NCI-H1092 treated with DMSO at 0.1 percent for 48 hours (cell line): ENCODE measurements at regions not wholly inside any gene's neighbourhood (a gene's known extent, or its start where the extent isn't known, plus 50 kb on each side); places are given as distances from the start of the nearest gene placed in this dataset.
"Not testable (repeated sequence)": the region's sequence is repeated elsewhere in the genome, so short reads cannot be mapped to it uniquely, and the experiment has no call there.

Experiments
- DNase-seq: peaks from one replicate; lab custom pipeline; 2025; lab: John Stamatoyannopoulos, UW

DNA sequence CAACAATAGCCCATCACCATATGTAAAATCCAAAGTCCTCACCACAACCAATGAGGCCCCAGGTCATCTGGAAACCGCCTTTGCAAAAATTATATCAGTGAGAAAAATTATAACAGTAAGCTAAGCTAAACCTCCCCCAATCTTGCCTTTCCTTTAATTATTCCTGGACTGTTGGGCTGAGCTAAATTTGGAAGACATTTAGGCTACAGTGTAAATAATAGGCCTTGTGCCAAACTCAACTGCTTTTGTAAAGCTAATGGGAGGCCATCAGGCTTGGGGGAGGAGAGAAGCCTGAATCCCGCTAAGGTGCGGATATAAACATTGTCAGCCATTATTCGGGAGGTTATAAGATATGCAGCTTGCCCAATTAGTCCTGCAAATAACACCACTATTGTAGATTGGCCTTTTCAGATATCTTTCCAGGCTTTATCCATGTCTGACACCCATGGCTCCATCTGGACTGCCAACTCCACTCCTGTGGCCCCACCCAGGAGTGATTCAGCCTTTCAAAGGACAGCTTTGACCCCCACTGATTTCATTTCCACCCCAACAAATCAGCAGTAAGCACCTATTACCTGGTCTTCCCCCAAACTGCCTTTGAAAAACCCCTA, 53.0 kb upstream of the CA12 start:
- peak; percentile 84 for DNase-seq

DNA sequence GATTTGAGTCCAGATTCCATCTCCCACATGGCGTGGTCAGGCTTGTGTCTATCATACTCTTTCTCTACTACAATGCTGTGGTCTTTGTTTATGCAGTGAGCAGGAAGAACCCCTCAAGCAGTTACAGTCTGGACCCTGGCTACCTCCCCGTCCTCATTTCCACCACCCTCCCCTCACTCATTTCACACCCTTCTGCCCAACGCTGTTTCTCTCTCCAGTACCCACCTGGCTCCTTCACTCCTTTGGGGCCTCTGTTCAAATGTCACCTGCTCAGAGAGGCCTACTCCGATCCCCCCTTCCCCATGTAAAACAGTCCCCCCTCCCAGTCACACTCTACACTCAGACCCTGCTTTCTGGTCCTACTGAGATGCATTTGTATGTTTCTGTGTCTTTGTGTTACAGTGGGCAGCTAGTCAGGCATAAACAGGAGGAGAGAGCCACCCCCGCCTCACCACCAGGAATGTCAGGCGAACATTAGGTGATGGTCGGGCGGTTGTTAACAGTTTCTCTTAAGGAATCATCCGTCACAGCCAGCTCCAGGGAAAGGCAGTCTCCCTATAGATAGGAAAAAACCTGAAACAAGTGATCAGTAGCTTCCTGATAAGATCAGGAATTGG, 53.7 kb upstream of the CA12 start:
- no peak for DNase-seq

DNA sequence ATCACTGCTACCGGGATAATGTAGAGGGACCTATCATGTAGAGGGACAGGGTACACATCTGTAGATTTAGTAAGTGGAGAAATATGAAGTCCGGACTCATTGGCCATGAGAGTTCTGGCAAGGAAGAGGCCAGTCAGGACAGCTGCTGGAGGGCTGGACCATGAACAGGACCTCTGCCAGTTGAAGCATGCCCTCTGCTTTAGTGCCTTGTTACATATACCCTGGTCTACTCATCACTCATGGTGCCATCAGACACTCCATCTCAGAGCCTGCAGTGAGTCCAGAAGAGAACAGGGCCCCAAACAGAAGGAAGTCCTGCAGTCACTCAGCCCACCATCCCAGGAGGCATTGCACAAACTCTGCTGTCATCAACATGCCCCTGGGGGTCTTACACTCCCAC, 54.7 kb upstream of the CA12 start:
- DNase-seq: no peak

DNA sequence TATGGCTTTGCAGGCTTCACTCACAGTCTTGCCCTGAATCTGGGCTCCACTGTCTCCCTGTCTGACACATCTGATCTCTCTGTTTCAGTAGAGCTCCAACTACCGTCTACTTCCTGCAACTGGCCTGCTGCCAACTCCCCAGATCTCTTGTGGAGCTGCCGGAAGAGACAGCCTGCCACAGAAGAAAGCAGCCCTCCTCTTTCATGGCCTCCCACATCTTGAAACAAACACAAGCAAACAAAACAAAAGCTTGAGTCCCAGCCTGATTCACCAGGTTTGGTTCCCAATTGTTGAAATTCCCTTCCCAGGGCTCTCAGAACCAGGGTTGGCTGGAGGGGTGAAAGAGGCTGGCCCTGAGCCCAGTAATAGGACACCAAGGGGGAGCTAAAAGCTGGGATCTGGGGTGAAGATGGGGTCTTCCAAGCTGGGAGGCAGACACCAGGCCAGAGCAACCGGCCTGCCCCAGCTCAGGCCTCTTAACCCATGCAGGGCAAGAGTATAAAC, 55.3 kb upstream of the CA12 start:
- DNase-seq: peak; percentile 80

DNA sequence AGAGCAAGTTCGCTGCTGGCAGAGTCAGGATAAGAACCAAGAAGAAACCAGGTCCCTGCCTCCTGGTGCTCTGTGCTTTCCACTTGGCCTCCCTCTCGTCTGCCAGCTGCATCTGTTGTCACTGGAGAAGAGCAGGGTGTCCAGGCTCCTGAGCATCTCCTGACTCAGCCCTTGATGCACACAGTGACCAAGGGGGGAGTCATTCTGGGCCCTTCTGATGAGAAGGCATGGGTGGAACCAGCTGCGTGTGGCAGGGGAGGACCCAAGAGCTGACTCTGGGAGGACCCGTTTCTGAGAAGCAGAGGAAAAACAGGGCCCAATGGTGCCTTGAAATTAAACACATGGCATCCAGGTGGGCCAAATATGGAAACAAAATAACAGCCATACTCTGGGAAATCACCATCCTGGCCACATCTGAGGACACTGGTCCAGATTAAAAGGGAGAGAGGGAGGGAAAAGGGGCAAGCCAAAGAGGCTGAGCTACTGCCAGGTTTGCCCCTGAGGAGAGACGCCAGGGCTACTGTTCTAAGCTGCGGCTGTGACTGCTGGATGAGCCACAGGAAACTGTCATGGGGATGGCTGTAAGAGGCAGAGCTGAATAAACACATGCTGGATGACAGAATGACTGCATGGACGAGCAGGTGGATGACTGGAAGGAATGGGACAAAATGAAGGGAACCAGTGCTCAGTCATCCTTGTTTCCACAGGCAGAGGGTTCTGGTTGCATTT, 58.1 kb upstream of the CA12 start:
- peak; percentile 52 for DNase-seq

DNA sequence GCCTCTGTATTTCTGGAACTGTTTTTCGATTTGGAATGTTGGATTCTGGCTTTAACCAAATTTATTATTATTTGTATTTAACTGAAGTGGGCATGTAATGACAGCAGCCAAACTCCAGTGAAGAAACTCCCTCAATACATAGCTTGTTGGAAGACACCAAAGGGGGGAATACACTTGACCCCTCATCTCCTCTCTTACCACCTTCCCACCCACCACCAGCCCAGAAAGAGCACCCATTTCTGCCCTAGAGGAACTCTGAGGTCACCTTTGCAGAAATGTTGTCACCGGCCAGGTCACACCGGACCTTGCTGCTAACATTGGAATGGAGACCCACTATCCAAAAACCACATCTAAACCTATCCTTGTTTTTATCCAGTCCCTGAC, 58.6 kb upstream of the CA12 start:
- DNase-seq: no peak

DNA sequence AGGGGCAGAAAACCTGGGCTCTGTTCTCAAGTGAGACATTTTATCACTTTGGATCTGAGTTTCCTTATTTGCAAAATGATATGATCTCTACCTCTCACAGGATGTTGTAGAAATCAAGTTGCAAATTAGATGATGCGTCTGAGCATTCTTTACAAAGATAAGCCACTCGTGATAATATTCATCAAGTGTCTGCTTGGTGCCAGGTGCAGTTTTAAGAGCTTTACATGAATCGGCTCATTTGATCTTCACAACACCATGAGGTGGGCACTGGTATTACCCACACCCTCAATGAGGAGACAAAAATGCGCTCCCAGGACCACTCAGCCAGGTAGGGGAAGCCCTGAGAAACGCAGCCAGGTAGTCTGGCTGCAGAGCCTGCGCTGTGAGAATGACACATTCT, 59.1 kb upstream of the CA12 start:
- peak; percentile 13 for DNase-seq

DNA sequence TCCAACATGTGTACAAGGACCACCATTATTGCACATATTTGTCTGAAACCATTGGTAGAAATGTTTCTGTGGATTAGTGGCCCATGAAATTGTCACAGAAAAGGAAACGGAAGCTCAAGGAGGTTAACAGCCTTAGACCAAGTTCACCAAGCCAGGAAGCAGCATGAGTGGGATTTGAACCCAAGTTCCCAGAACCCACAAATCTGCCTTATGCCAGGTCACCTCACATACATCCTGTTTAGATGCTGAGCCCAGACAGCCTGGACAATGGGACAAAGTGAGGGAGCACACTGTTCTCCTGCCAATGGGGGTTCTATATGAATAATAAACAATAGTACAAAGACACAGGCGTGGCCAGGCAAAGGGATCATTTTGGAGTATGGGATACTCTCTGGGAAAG, 59.6 kb upstream of the CA12 start:
- DNase-seq: no peak

DNA sequence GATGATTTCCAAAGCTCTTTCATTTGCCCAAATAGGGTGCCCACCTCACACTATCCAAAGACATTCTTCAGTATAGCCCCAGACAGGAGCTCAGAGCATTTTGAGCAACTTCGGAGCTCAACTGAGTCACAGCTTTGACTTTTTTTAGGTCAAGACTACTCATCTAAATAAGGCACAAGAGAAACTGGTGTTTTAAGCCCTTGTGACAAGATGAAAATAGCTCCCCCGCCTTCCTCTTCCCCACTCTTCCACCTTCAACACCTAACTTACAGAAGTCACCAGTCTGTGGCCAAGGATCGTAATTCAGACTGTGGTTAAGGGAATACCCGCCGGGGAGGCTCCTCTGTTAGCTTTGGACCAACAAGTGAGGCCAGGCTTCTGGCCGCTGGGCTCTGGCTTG, 60.4 kb upstream of the CA12 start:
- no peak for DNase-seq

DNA sequence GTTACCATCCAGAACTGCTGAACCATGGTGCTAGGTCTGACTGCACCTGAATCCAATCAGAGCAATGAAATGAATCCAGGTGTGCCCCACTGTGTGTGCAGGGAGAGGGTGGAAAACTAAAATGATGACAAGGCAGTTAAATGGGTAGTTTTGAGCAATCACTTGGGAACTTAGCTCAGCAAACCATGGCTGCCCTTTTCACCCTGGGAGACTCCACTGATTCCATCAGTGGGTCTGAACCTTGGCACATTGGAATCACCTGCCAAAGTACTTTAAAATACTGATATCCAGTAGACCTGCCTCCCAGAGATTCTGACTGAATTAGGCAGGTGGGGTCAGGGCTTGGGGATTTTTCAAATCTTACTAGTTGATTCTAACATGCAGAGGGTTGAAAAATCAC, 59.8 kb upstream of the USP3 start:
- DNase-seq: no peak

DNA sequence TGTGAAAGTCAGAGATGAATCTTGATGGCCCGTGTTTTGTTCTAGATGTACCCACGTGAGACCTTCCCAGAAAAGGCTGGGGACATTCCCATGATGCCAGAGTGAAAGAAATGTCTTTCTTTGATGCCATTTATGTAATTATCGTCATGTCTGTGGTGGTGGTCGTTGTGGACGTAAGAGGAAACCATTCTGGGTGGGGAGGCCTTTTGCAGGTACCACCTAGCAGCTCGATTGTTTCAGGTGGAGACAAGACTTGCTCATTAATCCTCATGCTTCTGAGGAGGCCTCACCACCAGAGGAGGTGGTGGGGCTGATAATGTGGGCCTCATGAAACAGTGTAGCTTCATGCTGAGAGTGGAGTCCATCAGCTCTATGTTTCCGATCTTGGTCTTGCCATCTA, 58.1 kb upstream of the USP3 start:
- DNase-seq: no peak

DNA sequence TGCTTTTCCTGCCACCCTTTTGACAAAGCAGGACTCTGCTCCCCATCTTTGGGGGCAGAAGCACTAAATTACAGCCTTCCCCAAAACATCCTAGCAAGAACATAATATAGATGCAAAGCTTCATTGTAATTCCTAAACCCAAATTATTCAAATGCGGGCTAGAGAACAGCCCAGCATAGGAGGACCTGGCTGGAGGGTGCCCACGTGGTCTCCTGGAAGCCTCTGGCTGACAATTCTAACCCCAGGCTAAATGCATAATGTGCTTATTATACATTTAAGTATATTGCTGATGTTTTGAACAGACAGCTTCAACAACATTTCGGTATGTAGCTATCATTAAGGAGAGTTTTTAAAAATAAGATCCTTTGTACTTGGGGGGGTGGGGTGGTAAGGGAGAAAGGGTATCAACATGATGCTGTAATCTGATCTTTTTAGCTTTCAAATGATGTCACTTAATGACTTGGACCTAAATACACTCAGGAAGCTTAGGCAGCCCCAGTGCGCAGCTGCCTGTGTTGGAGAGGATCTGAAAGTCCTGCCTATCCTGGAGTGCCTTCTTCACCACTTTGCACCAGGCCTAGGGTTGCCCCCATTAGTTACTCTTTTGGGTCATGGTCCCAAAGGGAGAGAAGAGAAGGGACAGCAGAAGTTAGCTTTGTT, 57.2 kb upstream of the USP3 start:
- DNase-seq: peak; percentile 62

DNA sequence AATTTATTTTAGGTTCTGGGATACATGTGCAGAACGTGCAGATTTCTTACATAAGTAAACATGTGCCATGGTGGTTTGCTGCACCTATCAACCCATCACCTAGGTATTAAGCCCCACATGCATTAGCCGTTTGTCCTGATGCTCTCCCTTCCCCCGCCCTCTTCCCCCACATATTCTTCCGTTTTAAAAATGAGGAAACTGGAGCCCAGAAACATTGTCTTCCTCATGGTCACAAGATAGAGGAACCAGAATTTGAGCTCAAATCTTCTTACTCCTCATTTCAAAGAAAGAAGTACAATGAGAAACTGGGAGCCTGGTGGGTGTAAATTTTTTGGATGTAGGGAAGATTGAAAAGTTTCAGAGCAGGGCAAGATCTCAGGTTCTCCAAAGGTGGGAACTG, 56.1 kb upstream of the USP3 start:
- DNase-seq: no peak

DNA sequence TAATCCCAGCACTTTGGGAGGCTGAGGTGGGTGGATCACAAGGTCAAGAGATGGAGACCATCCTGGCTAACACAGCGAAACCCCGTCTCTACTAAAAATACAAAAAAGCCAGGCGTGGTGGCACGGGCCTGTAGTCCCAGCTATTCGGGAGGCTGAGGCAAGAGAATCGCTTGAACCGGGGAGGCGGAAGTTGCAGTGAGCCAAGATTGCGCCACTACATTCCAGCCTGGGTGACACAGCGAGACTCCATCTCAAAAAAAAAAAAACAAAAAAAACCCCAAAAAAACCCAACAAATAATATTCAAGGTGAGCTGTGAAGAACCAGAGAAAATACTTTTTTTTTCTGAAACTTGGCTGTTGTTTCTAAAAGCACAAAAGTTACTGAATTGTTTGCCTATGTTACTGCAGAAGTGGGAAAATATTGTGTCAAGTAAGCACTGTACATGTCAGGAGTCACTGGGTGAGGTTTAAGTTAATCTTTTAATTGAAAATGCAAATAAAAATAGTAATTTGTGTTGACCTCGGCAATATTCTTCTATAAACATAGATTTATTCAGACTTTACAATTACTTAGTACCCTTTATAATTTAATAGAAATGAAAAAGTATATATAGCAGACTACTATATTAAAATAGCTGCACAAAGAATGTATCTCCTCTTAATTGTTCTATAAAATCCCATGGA, 55.4 kb upstream of the USP3 start:
- not testable (repeated sequence) for DNase-seq

DNA sequence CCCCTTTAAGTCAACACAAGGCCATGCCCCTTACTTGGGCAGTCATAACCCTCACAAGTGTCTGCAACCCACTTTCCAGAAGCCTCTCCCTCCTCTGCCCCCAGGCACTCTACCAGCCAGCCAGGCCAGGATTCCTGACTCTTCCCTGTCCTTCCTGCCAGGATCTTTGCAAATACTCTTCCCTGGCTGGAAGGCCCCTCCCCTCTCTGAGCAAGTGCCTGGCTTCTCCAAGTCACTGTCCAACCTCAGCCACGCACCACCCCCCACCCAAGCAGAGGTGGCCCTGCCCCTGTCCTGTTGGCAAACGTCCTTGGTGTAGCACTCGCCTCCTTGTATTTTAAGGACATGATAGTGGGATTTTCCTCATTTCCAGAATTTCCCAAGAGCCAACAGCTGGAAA, 54.7 kb upstream of the USP3 start:
- DNase-seq: no peak

DNA sequence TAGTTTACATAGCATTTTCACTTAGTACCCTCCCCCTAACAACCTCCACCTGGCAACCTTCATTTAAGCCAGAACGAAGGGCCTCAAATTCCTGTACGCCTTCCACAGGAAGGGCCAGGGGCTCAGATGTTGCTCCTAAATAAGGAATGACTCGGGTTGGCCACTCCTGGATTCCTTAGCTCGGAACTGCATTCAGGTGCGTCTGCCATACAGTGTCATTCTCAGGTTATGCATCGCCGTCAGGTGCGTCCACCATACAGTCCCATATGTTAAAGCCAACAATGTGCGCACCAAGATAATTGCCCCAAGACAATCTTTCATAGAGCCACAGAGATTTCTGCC, 53.5 kb upstream of the USP3 start:
- no peak for DNase-seq

DNA sequence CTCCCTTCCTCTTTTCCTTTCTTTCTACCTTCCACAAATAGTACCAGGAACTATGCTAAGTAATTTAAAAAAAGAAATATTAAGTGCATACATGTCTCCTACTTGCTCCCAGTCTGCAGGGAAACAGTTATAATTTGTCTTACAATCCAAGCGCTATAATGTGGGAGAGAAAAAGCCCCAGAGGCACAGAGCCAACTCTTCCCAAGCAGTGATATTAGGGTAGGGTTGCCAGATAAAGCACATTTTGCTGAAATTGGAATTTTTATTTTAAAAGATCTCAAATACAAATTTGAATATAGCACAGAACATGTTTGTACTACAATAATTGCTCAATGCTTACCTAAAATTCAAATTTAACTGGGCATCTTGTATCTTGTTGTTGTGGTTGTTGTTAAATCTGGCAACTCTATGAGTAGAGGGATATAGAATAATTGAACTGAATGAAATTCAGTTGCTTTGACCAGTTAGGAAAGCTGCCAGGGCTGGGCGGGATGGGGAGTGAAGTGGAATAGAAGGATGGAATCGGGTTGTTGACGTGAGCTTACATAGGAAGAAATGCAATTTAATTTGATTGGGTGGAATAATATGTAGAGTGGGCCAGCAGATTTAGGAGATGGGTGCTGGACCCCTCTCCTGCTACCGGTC, 52.6 kb upstream of the USP3 start:
- no peak for DNase-seq

DNA sequence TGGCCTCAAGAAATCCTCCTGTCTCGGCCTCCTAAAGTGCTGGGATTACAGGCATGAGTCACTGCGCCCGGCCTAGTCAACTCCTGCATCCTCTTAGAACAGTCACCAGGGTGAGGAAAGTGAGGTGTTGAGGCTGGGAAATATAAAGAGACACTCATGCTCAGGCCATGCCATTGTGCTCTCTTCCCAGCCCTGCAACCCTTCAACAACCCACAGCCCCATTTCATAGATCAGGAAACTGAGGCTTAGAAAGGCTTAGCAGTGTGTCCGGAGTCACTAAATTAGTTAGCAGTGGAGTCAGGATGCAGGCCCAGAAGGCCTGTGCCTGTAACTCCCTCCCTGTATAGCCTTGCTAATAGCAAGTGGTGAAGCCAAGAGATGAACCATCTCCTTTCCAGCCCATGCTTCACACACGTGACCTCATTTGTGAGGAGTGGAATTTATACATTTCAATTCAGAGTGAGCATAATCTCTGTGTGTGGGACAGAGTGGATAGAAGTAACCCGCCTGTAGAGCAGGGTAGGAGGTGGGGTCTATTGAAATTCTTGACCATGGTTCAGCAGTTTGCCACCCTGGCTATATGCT, 51.7 kb upstream of the USP3 start:
- no peak for DNase-seq

DNA sequence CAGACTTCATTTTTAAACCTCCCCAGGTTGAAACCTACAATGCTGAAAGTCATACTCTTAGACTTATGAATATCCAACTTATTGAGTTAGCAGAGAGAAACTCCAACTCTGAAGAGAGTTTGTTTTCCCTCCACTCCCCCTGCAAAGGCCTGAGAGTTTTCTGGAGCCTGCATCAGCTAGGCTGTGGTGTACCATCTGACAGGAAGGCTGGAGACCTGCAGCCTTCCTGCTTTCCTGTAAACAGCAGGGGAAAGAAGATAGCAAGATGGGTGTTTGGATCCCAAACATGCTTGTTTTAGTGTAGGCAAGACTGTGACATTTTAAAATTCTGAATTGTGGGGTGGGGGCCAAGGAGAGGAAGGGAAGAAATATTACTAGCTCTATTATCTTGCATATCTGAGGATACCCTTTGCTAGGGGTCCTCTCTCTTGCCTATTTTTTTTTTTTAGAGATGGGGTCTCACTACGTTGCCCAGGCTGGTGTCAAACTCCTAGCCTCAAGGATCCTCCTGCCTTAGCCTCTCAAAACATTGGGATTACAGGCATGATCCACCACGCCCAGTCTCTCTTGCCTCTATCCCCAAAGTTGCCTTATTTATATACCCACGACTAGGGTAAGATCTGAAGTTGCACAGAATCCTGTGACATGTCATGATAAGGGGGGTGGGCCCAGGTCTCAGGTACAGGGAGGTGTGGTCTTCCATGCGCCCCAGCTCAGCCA, 51.0 kb upstream of the USP3 start:
- DNase-seq: no peak

DNA sequence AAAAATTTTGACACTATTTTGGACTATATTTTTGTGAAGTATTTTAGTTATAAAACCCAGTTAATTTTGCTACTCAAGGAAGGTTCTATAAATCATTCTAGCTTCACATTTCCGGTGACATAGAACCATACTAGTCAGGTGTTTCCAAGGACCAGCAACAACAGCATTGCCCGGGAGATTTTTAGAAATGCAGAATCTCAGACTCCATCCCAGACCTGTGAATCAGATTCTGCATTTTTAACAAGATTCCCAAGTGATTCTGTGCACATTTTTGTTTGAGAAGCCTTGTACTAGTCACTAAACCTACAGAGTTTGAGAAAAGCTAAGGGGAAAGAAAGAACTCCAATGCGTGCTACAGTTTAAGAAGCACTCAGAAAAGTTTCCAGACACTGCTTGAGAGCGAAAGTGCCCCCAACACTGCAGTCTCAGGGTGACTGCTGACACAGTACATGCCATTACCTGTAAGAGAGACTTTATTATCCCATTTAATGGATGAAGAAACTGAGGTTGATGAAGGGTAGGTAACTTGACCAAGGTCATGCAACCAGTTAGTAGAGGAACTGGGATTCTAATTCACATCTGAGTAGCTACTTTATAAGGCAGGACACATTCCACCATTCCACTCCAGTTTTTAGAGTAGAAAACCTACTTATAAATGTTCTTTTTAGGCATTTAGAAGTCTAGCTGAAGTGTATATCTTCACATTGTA, 49.7 kb upstream of the USP3 start:
- no peak for DNase-seq
